ENCODE measurements at regions not wholly inside any gene's neighbourhood (a gene's known extent, or its start where the extent isn't known, plus 50 kb on each side); places are given as distances from the start of the nearest gene placed in this dataset.
"Not testable (repeated sequence)": the region's sequence is repeated elsewhere in the genome, so short reads cannot be mapped to it uniquely, and the experiment has no call there.

GRCh38 chr20:48490961-48491831 lies 336.6 kb downstream of the PREX1 start:
- TF ChIP-seq CTCF (IDR thresholded peaks at IDR 0.05; ENCODE audit: borderline replicate concordance, extremely low read depth, insufficient read depth), result no peak
- Histone ChIP-seq H3K9me3 (ENCODE audit: control insufficient read depth in 2 of 3, insufficient read depth in 1 of 3, low read length in 3 of 3) (no peaks in the 10 kb centered on the region), H3K27me3 (ENCODE audit: control insufficient read depth, insufficient read depth, low read length) (no peaks in the 10 kb centered on the region), H3K27ac (ENCODE audit: low read depth in 2 of 2, low read length in 2 of 2) (no peak overlapping the region), H3K9ac (ENCODE audit: low read length in 3 of 3) (no peak overlapping the region), H3K4me1 (ENCODE audit: control insufficient read depth in 2 of 3, insufficient read depth in 2 of 3, low read depth in 1 of 3, low read length in 3 of 3) (no peaks in the 10 kb centered on the region), H3K36me3 (ENCODE audit: control insufficient read depth in 2 of 3, insufficient read depth in 3 of 3, low read length in 3 of 3) (no peaks in the 10 kb centered on the region), H3K4me3 (ENCODE audit: low read length in 3 of 3) (no peak overlapping the region)
- FAIRE-seq, result no peak
- no peak for DNase-seq
- intact Hi-C loops (cut with DNase I), result no loop called here

- intact Hi-C loops (cut with DNase I); FAIRE-seq; H3K9ac ChIP-seq (ENCODE audit: low read length in 3 of 3); H3K9me3 ChIP-seq (ENCODE audit: control insufficient read depth in 2 of 3, insufficient read depth in 1 of 3, low read length in 3 of 3); DNase-seq; H3K4me3 ChIP-seq (ENCODE audit: low read length in 3 of 3); H3K36me3 ChIP-seq (ENCODE audit: control insufficient read depth in 2 of 3, insufficient read depth in 3 of 3, low read length in 3 of 3); H3K4me1 ChIP-seq (ENCODE audit: control insufficient read depth in 2 of 3, insufficient read depth in 2 of 3, low read depth in 1 of 3, low read length in 3 of 3); H3K27ac ChIP-seq (ENCODE audit: low read depth in 2 of 2, low read length in 2 of 2); H3K27me3 ChIP-seq (ENCODE audit: control insufficient read depth, insufficient read depth, low read length): not testable (repeated sequence)
Observed at GRCh38 chr20:48490341-48490740, 337.5 kb downstream of the PREX1 start.

- no peaks in the 10 kb centered on the region for H3K4me1 ChIP-seq (ENCODE audit: control insufficient read depth in 2 of 3, insufficient read depth in 2 of 3, low read depth in 1 of 3, low read length in 3 of 3)
- no peaks in the 10 kb centered on the region for H3K9me3 ChIP-seq (ENCODE audit: control insufficient read depth in 2 of 3, insufficient read depth in 1 of 3, low read length in 3 of 3)
- TF ChIP-seq CTCF (IDR thresholded peaks at IDR 0.05; ENCODE audit: borderline replicate concordance, extremely low read depth, insufficient read depth), result no peak
- FAIRE-seq (no peak), DNase-seq (no peak)
- no peak overlapping the region for H3K4me3 ChIP-seq (ENCODE audit: low read length in 3 of 3)
- H3K36me3 ChIP-seq (ENCODE audit: control insufficient read depth in 2 of 3, insufficient read depth in 3 of 3, low read length in 3 of 3), result no peaks in the 10 kb centered on the region
- intact Hi-C loops (cut with DNase I), result no loop called here
- no peak overlapping the region for H3K9ac ChIP-seq (ENCODE audit: low read length in 3 of 3)
- H3K27me3 ChIP-seq (ENCODE audit: control insufficient read depth, insufficient read depth, low read length), result no peaks in the 10 kb centered on the region
- H3K27ac ChIP-seq (ENCODE audit: low read depth in 2 of 2, low read length in 2 of 2), result no peak overlapping the region
Observed at GRCh38 chr20:48489656-48490055, 338.1 kb downstream of the PREX1 start.

GRCh38 chr20:48489046-48489463 lies 338.7 kb downstream of the PREX1 start:
- no peaks in the 10 kb centered on the region for H3K9me3 ChIP-seq (ENCODE audit: control insufficient read depth in 2 of 3, insufficient read depth in 1 of 3, low read length in 3 of 3)
- H3K4me1 ChIP-seq (ENCODE audit: control insufficient read depth in 2 of 3, insufficient read depth in 2 of 3, low read depth in 1 of 3, low read length in 3 of 3), result no peaks in the 10 kb centered on the region
- H3K36me3 ChIP-seq (ENCODE audit: control insufficient read depth in 2 of 3, insufficient read depth in 3 of 3, low read length in 3 of 3), result no peaks in the 10 kb centered on the region
- intact Hi-C loops (cut with DNase I), result no loop called here
- no peak for DNase-seq
- no peak overlapping the region for H3K9ac ChIP-seq (ENCODE audit: low read length in 3 of 3)
- H3K27ac ChIP-seq (ENCODE audit: low read depth in 2 of 2, low read length in 2 of 2), result no peak overlapping the region
- no peak overlapping the region for H3K4me3 ChIP-seq (ENCODE audit: low read length in 3 of 3)
- FAIRE-seq, result no peak
- no peak for TF ChIP-seq CTCF (IDR thresholded peaks at IDR 0.05; ENCODE audit: borderline replicate concordance, extremely low read depth, insufficient read depth)
- no peaks in the 10 kb centered on the region for H3K27me3 ChIP-seq (ENCODE audit: control insufficient read depth, insufficient read depth, low read length)

GRCh38 chr20:48488334-48489034 lies 339.3 kb downstream of the PREX1 start:
- H3K36me3 ChIP-seq (ENCODE audit: control insufficient read depth in 2 of 3, insufficient read depth in 3 of 3, low read length in 3 of 3); H3K4me1 ChIP-seq (ENCODE audit: control insufficient read depth in 2 of 3, insufficient read depth in 2 of 3, low read depth in 1 of 3, low read length in 3 of 3); FAIRE-seq; H3K9ac ChIP-seq (ENCODE audit: low read length in 3 of 3); DNase-seq; H3K4me3 ChIP-seq (ENCODE audit: low read length in 3 of 3); H3K27ac ChIP-seq (ENCODE audit: low read depth in 2 of 2, low read length in 2 of 2); H3K27me3 ChIP-seq (ENCODE audit: control insufficient read depth, insufficient read depth, low read length); intact Hi-C loops (cut with DNase I); H3K9me3 ChIP-seq (ENCODE audit: control insufficient read depth in 2 of 3, insufficient read depth in 1 of 3, low read length in 3 of 3): not testable (repeated sequence)
